Testis (tissue), 2 donors: ENCODE measurements at regions not wholly inside any gene's neighbourhood (a gene's known extent, or its start where the extent isn't known, plus 50 kb on each side); places are given as distances from the start of the nearest gene placed in this dataset.

Experiments
- DNase-seq: peaks from one replicate; pipeline ENCODE4 v3.0.0-alpha.2; 2019
- H3K27ac ChIP-seq, 2 donors: fragments of 200-600 bp; sonication (generic); one replicate each; pipeline ENCODE4 v1.5.1; 2019
- H3K27me3 ChIP-seq: fragments of 200-600 bp; sonication (generic); one replicate; pipeline ENCODE4 v1.5.1; 2019
- H3K36me3 ChIP-seq: fragments of 200-600 bp; sonication (generic); one replicate; pipeline ENCODE4 v1.5.1; 2017; ENCODE audit warnings: low read depth; ENCODE audit errors: missing control alignments
- H3K4me1 ChIP-seq: fragments of 200-600 bp; sonication (generic); one replicate; pipeline ENCODE4 v1.5.1; 2019
- H3K4me3 ChIP-seq, 2 donors: fragments of 200-600 bp; sonication (generic); one replicate each; pipeline ENCODE4 v1.5.1; 2017 to 2019
- H3K9me3 ChIP-seq: fragments of 200-600 bp; sonication (generic); one replicate; pipeline ENCODE4 v1.5.1; 2017
- POLR2A ChIP-seq: fragments of 450-650 bp; IDR thresholded peaks from one replicate; pipeline ENCODE4 v1.6.1; 2017; ENCODE audit warnings: antibody characterized with exemption, mild to moderate bottlenecking, moderate library complexity
- WGBS, 2 donors: methylation state at CpG; one replicate each; pipeline ENCODE4 v1.1.5; 2018; 5-methylcytosine and 5-hydroxymethylcytosine counted together
- intact Hi-C: fragments of 100-400 bp; cut with DNase I; formaldehyde crosslinking; loops from one replicate; pipeline ENCODE4 v1.15.1; 2023; ENCODE audit warnings: low total_unique reads
- TF ChIP-seq, protein P1 (sequence below), 3 experiments: fragments of 450-650 bp in 2 of 3; fragments of 200-600 bp in 1 of 3; sonication (generic) in 1 of 3; IDR thresholded peaks; one replicate each; pipeline ENCODE4 v1.5.1; 2016 to 2019; ENCODE audit warnings: antibody characterized with exemption in 3 of 3, mild to moderate bottlenecking in 2 of 3, moderate library complexity in 1 of 3

DNA sequence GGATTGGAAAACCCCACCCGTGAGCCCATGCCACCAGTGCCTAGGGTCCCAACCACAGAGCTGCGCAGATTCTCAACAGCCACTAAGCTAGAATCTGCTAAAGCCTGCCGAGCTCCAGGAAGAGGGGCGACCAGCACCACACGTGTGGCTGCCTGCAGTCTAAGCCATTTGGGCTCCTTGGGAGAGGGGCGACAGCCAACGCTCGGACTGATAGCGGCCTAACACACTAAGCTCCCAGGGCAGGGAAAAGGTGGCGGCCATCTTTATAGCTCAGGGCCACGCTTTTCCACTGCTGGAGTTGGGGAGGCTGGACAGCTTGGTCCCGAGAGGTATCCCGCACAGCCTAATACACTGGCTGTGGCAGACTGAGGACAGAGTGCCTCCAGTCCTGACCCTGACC, 631.8 kb downstream of the CETN3 start:
- Histone ChIP-seq H3K4me1 (no peaks in the 10 kb centered on the region), H3K4me3 (no peak overlapping the region), H3K27ac (no peak overlapping the region), H3K36me3 (no peaks in the 10 kb centered on the region), H3K27me3 (no peaks in the 10 kb centered on the region), H3K9me3 (no peaks in the 10 kb centered on the region)
- intact Hi-C loops, result no loop called here
- TF ChIP-seq, protein P1, sequence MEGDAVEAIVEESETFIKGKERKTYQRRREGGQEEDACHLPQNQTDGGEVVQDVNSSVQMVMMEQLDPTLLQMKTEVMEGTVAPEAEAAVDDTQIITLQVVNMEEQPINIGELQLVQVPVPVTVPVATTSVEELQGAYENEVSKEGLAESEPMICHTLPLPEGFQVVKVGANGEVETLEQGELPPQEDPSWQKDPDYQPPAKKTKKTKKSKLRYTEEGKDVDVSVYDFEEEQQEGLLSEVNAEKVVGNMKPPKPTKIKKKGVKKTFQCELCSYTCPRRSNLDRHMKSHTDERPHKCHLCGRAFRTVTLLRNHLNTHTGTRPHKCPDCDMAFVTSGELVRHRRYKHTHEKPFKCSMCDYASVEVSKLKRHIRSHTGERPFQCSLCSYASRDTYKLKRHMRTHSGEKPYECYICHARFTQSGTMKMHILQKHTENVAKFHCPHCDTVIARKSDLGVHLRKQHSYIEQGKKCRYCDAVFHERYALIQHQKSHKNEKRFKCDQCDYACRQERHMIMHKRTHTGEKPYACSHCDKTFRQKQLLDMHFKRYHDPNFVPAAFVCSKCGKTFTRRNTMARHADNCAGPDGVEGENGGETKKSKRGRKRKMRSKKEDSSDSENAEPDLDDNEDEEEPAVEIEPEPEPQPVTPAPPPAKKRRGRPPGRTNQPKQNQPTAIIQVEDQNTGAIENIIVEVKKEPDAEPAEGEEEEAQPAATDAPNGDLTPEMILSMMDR (IDR thresholded peaks at IDR 0.05), result no peak
- no peak for TF ChIP-seq POLR2A
- DNase-seq, result no peak
- 76 to 93% methylated on average over 11 to 13 of the region's 13 CpGs for WGBS, 2 donors

DNA sequence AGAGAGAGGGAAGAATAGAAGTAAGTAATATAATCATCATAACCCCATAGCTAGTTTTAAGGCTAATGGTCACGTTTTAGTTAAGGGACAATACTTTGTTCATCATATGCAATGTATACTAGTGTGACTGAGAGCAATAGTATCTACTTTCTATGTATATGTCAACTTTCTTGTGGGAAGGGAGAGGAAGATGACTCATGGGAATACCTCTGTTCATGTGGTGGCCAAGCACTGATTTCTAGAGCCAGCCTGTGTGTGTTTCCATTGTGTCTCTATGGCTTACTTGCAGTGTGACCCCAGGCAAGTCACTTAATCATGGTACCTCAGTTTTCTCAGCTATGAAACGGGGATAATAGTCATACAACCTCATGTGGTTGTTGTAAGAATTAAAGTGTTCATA, 639.6 kb downstream of the CETN3 start:
- intact Hi-C loops, result no loop called here
- Histone ChIP-seq H3K4me1 (no peaks in the 10 kb centered on the region), H3K36me3 (no peaks in the 10 kb centered on the region), H3K4me3 (no peak overlapping the region), H3K27me3 (no peaks in the 10 kb centered on the region), H3K27ac (no peak overlapping the region), H3K9me3 (no peaks in the 10 kb centered on the region)
- WGBS, 2 donors, result 60 to 83% methylated on average over 2 of the region's 2 CpGs
- no peak for DNase-seq
- TF ChIP-seq, protein P1 (IDR thresholded peaks at IDR 0.05), result no peak
- TF ChIP-seq POLR2A, result no peak

DNA sequence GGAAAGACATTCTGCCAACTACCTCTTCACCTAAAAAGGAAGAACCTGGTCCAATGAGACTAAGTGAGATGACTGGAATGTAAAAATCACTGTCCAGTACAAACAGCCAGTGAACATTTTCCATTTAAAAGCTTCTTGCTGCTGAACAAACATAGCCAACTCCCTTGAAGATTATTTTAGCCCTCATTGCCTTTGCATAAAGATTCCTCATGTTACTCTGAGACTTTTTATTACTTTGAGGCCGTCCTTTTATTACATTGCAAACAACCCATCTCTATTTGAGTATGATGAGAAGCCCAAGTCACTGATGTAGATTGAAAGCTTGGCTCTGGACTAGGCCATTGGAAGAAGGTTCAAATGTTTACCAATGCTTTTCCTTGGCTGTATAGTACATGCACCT, 649.8 kb downstream of the CETN3 start:
- intact Hi-C loops, result no loop called here
- Histone ChIP-seq H3K4me1 (no peaks in the 10 kb centered on the region), H3K27ac (no peak overlapping the region), H3K4me3 (no peak overlapping the region), H3K9me3 (no peaks in the 10 kb centered on the region), H3K36me3 (no peaks in the 10 kb centered on the region), H3K27me3 (no peaks in the 10 kb centered on the region)
- no peak for DNase-seq
- TF ChIP-seq, protein P1 (IDR thresholded peaks at IDR 0.05), result no peak
- no peak for TF ChIP-seq POLR2A
- 56 to 73% methylated on average over 1 of the region's 1 CpG for WGBS, 2 donors

DNA sequence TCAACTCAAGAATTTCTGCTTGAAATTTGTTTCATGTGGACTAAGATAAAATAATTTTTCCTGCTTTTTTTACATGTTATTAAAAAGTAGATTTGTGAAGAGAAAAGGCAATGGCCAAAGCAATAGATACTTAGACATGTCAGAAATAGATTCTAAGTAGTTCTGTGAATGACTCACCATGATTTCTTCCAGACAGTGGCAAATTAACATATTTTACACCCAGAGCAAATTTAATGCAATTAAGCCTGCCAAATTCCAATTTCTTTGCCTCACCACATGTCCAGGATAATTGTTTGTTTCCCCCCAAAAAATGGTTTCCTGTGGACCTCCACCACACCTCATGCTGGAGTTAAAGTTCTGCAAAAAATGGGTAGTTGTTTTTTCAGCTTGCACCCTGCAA, 651.4 kb downstream of the CETN3 start:
- DNase-seq, result no peak
- no peaks in the 10 kb centered on the region for H3K4me1 ChIP-seq
- H3K27ac ChIP-seq, result no peak overlapping the region
- H3K4me3 ChIP-seq, result no peak overlapping the region
- no peaks in the 10 kb centered on the region for H3K36me3 ChIP-seq
- H3K27me3 ChIP-seq, result no peaks in the 10 kb centered on the region
- H3K9me3 ChIP-seq, result no peaks in the 10 kb centered on the region
- intact Hi-C loops, result no loop called here
- TF ChIP-seq, protein P1 (IDR thresholded peaks at IDR 0.05), result no peak
- no peak for TF ChIP-seq POLR2A

DNA sequence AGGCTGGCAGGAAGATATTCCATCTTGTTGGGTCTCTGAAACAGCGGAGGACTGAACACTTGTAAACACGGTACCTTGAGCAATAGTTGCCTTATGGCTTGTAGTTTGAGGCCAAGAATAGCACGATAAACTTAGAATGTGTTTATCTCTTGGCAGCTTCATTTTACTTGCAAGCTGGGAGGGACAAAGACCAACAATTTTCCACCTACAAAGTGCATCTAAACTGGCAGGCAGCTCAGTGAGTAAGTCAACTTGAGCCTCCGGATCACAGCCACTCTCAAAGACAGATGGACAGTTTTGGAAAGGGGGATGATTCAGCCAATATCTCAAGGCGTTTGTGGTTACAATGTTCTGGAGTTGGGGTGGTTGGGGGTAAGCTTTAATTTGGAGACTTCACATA, 652.6 kb downstream of the CETN3 start:
- no peaks in the 10 kb centered on the region for H3K36me3 ChIP-seq
- no peak for DNase-seq
- H3K4me1 ChIP-seq, result no peaks in the 10 kb centered on the region
- H3K27me3 ChIP-seq, result no peaks in the 10 kb centered on the region
- no peak overlapping the region for H3K27ac ChIP-seq
- 63 to 65% methylated on average over 5 of the region's 5 CpGs for WGBS, 2 donors
- no peaks in the 10 kb centered on the region for H3K9me3 ChIP-seq
- H3K4me3 ChIP-seq, result no peak overlapping the region
- TF ChIP-seq, protein P1 (IDR thresholded peaks at IDR 0.05), result no peak
- TF ChIP-seq POLR2A, result no peak
- intact Hi-C loops, result no loop called here
